HG02981 (cell line): ENCODE measurements at regions not wholly inside any gene's neighbourhood (a gene's known extent, or its start where the extent isn't known, plus 50 kb on each side); places are given as distances from the start of the nearest gene placed in this dataset.
"Not testable (repeated sequence)": the region's sequence is repeated elsewhere in the genome, so short reads cannot be mapped to it uniquely, and the experiment has no call there.

Source experiments
- ATAC-seq: cut with Tn5 transposase; IDR thresholded peaks from one replicate; pipeline ENCODE4 v1.9.1; 2021; ENCODE audit warnings: mild to moderate bottlenecking, moderate library complexity; ENCODE audit not compliant: unreplicated experiment

DNA sequence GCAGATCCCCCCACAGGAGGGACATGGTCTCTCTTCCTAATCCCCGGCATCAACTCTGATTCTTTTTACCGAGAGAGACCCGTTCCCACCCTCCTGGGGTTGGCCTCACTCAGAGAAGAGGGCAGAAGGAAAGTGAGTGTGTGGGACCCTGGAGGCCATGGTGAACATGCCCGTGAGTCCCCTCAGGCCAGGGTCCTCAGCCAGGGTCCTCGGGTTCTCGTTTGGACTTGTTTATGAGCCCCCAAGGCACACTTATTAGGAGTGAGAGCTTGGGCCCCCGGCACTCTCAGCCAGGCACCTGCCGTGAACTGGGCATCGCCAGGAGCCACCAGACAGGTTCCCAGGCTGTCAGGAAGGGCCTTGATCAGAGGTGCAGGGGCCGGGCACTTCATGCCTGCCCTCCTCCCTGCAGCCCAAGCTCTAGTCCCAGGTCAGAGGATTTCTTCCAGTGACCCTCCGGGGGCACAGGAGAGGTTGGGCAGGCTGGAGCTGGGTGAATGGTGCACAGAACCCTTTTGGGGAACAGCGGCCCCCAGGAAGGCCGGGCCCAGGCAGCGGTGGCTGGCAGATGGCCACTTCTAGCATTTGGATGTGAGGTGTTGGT lies 122.6 kb downstream of the CRYAA start:
- ATAC-seq = no peak

DNA sequence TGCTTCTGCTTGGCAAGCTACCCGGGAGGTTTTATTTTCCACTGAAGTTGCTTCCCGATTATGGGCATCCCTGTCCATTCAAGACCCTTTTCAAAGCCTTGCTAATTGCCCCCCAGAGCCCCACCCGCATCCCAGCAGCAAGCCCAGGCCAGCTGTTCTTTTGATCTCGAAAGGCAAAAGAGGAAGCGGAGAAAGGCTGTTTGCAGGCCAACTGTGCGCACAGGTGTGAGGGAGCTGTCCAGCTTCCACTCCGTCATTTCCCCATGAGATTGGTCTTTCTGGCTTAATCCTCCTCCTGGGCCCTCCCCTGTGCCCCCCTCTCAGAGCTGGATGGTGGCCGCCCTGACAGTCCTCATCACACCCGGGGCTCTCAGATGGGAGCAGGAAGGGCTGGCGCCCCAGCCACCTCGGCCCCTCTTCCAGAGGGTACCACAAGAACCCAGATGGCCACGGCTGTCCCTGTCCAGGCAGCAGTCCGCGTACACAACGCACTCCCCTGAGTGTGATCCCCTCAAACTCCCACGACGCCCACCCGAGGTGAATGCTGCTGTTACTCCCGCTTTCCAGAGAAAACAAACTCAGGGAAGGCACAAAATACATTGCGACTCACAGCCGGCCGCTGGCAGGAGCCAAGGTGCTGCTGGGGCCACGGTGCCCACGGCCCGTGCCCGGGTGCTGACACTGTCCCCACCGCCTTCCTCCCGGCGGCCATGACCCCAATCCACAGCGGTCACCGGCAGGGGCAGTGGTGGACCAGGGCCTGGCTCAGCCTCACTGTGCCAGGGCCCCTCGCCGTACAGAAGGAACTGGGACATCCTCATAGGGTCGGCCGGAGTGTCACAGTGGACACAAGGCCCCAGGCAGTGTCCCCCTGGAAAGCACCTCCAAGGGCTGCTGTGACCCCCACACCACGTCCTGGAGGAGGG lies 121.9 kb downstream of the CRYAA start:
- no peak for ATAC-seq

DNA sequence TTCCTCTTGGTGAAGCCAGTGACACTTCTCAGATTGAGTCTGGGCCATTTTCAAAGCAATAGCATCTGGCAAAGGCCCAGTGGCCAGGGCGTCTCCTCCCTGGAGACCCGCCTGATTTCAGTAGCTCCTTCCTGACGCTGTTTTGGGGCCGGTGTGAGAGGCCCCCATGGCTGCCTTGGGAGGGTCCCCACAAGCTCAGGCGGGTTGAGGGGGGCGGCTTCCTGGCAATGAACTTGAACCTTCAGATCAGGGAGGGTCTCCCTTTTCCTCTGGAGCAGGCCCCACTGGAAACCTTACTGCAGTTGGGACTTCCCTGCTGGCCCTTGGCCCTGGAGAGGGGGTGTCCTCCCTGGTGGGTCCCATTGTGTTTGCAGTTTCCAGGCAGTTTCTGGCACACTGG lies 121.2 kb downstream of the CRYAA start:
- ATAC-seq = no peak

DNA sequence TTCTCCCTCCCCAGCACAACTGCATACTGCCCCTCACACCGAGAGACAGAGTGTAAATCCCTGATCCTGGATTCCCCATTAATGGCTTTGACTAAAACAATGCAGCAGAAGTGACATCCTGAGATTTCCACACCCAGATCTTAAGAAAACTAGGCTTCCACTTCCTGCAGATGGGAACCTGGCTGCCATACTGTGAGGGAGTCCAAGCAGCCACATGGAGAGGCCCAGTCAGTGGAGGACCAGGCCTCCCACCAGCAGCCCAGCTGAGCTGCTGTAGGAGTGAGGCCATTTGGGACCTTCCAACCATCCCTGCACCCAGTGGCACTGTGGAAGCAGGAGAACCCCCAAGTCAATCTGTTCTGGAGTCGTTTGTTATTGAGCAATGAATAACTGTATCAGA lies 120.6 kb downstream of the CRYAA start:
- ATAC-seq = no peak

DNA sequence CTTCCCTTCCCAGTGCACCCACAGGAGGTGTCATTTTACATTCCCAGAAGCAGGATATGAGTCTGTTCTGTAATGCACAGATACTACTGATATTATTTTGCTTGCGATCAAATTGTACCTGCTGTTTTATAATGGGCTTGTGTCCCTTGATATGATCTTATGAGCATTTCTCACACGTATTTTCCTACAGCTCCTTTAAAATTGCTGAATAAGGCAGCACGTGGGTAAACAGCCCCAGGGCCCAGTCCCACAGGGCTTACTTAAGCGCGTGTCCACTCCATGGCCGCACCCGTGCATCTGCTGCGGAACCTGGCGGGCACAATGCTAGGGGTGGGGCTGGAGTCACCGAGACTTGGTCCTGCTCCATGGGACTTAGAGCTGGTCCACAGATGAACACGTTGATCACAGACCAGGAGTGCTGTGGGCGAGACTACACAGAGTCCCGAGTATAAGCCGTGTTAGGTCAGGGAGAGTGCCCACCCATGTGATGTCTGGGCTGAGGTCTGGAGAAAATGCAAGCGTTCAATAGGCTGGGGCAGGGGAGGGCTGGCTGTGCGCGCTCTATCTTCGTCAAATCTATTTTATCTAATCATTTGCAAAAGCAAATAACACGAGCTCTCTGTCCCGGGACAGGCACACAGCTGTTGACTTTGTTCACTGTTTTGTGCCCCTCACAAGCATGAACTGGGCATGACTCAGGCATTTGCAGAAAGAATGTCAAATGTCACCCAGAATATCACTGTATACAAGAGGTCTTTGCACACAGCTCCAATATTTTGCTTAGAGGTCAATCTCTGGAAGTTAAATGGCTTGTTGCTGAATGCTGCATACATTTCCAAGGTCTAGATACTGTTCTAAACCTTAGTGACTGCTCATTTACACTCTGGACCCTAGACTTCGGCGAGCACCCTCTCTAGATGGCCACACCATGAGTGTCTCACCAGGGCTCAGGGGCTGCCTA lies 119.3 kb downstream of the CRYAA start:
- ATAC-seq = no peak

DNA sequence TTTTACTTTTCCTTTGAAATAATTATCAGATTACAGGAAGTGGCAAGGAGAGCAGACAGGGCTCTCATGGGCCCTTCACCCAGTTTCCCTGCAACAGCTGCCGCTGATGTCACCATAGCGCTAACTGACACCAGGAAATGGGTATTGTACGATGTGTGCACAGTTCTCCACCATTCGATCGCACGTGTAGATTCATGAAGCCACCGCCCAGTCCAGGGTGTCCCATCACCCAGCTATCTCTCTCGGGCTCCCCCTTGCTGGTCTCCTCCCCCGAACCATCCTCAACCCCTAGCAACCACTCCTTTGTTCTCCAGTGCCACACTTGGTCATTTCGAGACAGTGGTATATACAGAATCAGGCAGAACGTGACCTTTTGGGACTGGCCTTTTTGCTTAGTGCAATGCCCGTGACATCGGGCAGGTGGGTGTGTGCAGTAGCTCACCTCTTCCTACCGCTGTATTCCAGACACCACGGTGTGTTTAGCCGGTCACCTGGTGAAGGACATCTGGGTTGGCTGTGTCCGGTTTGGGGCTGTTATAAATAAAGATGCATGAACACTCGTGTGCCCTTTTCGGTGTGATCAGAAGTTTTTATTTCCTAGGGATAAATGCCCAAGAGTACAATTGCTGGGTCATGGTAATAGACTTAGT lies 118.4 kb downstream of the CRYAA start:
- no peak for ATAC-seq

DNA sequence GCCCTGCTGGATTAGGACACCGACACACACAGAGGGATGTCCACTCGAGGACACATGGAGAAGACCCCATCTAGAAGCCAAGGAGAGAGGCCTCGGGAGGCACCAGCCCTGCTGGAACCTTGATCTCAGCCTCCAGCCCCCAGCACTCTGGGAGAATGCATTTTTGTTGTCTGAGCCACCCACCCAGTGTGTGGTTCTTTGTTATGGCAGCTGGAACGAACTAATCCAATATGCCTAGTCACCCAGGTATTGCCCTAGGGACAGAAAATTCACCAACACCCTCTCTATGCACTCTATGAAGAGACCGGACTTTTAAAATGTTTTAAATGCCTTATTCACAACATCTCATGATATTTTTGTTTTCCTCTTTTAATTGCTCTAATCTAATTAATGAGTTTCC lies 117.4 kb downstream of the CRYAA start:
- ATAC-seq = no peak

DNA sequence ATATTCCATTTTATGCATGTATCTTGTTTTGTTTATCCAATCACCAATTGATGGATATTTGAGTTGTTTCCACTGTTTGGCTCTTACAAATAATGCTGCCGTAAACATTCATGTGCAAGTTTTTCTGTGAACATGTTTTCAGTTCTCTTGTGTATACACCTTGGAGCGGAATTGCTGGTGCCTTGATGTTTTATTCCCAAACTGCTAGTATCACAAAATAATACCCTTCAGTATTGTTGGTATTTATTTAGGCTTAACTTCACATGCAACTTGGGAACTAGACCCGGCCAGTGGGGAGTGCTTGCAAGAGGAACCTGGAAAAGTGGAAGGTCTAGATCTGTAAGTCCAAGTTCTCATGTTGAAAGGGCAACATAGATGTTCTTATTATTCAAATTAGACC lies 115.9 kb downstream of the CRYAA start:
- no peak for ATAC-seq

DNA sequence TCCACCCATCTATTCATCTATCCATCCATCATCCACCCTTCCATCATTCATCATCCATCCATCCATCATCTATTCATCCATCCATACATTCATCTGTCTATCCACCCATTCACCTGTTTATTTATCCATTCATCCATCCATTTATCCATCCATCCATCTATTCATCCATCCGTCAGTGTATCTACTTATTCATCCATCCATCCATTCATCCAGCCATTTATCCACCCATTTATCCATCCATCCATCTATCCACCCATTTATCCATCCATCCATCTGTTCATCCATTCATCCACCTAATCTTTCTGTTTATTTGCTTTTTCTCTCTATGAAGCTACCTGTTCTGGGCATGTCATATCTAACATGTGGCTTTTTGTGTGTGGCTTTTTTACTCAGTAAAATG lies 115.4 kb downstream of the CRYAA start:
- no peak for ATAC-seq

DNA sequence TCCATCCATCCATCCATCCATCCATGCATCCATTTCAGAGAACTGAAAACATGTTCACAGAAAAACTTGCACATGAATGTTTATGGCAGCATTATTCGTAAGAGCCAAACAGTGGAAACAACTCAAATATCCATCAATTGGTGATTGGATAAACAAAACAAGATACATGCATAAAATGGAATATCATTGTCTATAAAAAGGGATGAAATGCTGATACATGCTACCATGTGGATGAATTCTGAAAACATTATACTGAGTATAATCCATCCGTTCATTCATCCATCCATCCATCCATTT lies 115.1 kb downstream of the CRYAA start:
- not testable (repeated sequence) for ATAC-seq

DNA sequence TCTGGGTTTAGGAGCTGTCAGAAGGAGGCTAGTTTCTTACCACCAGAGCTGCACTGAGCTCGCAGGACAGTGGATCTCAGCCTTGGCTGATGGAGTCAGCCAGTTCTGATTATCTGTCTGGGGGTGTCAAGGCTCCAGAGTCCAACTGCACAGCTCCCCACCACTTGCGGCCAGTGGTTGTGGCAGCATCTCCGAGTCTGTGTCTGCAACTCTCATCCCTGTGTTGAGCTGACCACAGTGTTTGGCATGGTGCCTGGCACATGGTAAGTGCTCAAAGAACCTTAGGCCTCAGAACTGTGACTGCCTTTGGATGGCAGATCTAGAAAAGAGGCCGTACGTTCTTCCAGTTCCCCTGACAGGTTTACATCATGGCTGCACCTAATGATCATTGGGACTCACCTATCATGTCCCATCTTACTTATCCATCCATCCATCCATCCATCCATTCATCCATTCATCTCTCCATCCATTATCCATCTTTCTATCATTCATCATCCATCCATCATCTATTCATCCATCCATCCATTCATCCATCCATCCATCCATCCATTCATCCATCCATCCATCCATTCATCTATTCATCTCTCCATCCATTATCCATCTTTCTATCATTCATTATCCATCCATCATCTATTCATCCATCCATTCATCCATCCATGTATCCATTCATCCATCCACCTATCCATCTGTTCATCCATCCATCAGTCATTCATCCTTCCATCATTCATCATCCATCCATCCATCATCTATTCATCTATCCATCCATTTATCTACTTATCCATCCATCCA lies 114.5 kb downstream of the CRYAA start:
- ATAC-seq = no peak

DNA sequence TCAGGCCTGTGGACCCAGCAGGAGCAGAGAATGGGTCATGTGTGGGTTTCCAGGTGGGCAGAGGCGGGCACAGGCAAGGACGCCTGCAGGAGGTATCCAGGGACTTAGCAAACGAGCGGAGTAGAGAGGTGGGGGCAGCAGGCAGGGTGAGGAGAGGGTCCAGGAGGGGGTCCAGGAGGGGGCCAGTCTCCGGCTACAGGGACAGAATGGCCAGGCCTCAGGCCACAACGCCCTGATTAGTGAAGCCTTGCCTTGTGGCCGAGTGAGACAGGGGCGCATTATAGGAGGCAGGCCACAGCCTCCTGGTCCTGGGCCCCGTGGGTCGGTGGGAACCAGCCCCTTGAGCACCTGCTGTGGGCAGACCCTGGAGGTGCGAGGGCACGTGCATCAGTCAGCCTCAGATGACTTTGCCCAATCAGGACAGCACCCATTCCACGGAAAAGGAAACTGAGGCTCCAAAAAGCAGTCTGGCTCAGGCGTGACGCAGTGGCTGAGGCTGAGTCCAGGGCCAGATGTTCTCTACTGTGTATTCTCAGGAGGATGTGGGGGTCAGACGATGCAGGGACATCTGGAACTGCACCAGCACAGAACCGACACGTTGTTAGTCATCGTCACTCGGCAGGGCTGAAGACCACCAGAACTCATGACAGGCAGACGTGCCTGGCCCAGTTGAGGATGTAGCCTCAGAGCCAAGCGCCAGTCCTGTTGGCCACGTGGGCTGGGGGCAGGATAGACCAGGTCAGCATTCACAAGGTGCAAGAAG lies 113.7 kb downstream of the CRYAA start:
- ATAC-seq = no peak

DNA sequence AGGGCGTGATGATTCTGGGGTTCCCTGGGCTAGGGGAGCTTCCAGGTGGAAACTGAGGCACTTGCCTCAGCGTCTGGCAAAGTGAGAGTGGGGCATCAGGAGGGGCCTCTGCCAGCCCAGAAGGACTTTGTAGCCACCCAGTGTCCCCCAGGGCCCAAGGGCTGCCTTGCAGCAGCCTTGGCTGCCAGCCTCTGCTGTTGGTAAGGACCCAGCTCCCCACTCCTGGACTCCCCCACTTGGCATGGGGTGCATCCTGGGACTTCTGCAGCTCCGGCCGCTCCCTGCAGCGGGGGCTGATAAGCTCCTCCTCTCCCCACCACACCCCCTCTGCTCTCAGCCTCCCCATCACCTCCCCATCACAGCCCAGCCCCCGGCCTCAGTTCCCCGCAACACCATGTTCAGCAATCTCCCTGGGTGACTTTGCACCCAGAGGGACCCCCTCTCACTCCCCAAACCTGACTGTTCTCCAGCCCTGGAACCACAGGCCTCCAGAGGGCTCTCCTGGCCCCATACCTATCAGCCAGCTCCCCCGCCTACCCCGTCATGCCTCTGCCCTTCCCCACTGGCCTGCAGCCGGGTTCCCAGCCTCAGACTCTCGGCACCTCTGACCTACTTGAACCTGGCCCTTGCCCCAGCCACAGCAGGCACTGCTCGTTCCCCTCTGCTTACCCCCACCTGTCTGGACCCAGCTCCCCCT lies 113.0 kb downstream of the CRYAA start:
- ATAC-seq = no peak

DNA sequence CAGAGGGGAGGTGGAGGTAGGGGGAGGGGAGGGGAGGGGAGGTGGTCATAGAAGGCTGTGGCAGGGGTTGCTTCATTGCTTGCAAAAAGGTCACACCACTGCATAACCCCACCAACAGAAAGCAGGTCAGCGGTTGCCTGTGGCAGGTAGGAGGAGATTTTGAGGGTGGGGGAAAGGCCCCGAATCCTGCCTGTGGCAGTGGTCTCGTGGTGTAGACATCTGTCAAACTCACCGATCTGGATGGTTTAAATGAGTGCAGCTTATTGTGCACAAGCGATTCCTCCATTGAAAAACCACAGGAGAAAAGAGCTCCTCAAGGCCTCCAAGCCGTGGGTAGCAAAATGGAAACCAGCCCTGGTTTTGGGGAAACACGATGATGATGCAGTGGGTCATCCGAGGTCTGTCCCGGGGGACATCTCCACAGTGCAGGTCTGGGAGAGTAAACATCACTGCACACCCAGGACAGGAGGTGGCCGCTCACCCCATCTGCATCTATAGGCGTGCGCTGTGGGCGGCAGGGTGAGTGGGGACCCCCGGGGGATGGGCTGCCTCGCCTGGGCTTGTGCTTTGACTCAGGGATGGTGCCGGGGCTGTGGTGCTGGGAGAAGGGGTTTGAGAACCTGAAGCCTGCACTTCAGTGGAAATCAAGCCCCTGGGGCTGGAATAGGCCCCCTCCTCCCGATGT lies 112.3 kb downstream of the CRYAA start:
- no peak for ATAC-seq

DNA sequence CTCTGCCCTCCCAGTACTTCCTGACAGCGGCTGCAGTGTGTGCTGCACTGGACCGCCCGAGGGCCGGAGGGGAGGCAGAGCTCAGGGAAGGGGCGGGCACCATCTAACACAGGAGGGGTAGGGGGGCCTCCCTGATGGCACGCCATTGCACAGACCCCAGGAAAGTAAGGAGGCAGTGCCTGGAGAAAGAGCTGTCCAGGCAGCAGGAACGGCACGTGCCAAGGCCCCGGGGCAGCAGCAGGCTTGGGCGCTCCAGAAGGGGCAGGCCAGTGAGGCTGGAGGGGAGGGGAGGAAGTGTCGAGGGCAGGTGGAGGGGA lies 110.7 kb downstream of the CRYAA start:
- no peak for ATAC-seq

DNA sequence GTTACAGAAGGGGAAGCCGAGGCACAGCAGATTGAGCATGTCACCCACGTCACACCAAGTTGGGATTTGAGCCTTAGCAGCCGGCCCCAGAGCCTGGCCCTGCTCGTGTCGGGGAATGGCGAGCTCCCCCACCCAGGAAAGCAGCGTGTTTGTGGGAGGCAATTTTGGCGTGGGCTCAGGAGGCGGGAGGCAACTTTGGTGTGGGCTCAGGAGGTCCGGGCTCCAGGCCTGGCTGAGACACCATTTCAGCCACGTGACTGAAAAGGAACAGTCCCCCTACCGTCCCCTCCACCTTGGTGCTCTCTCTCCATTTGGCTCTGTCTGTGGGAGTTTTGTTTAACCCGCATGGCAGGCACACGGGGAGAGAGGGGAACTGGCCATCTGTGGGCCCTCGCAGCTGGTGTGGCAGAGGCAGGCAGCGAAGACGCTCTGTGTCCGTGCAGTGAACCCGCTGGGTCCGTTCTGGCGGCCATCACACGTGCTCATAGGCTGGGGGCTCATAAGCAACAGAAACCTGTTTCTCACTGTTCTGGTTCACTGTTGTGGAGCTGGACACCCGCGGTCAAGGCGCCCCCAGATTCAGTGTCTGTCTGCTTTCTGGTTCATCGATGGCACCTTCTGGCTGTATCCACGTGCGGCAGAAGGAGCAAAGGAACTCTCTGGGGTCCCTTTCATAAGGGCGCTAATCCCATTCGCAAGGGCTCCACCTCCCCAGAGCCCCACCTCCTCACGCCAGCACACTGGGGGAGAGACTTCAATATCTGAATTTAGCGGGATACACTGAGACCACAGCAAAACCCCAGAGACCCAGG lies 110.2 kb downstream of the CRYAA start:
- ATAC-seq = no peak

DNA sequence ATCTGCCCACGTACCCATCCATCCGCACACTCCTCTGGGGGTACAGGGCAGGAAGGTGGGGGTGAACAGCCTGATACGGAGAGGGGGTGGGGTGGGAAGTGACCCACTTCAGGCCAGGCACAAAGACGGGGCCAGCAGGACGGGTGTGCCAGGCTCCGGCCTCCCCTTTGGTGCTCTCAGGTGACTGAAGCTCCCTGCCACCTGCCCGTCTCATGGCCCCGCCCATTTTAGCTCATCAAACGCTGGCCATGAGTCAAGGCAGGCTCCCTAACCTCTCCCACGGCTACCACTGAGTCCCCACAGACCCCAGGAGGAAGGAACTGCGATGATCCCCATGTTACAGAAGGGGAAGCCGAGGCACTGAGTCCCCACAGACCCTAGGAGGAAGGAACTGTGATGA lies 109.6 kb downstream of the CRYAA start:
- ATAC-seq = no peak
